ENCODE measurements at regions not wholly inside any gene's neighbourhood (a gene's known extent, or its start where the extent isn't known, plus 50 kb on each side); places are given as distances from the start of the nearest gene placed in this dataset.

- no peak for TF ChIP-seq EZH2phosphoT487 (IDR thresholded peaks at IDR 0.05)
- no peak for TF ChIP-seq CTCF (IDR thresholded peaks at IDR 0.05)
- TF ChIP-seq EZH2 (IDR thresholded peaks at IDR 0.05) = no peak
These were observed 159.5 kb downstream of the LY86 start for GRCh38 chr6:6748001-6748400.

Data from neural progenitor cell (in vitro differentiated cells).